Mesothelial cell of epicardium (in vitro differentiated cells): ENCODE measurements at regions not wholly inside any gene's neighbourhood (a gene's known extent, or its start where the extent isn't known, plus 50 kb on each side); places are given as distances from the start of the nearest gene placed in this dataset.

ENCODE experiments used
- DNase-seq, 2 experiments: peaks; one replicate each; pipeline ENCODE4 v3.0.0; 2021; ENCODE audit warnings: low spot score in 2 of 2; ENCODE audit not compliant: unreplicated experiment in 2 of 2
- H3K27ac Mint-ChIP-seq: 2 replicates; pipeline ENCODE4 v1.8.0; 2021; ENCODE audit warnings: mixed read lengths
- H3K27me3 Mint-ChIP-seq: 2 replicates; pipeline ENCODE4 v1.8.0; 2021; ENCODE audit warnings: low read depth, mixed read lengths
- H3K36me3 Mint-ChIP-seq: 2 replicates; pipeline ENCODE4 v1.8.0; 2021; ENCODE audit warnings: mixed read lengths
- H3K4me1 Mint-ChIP-seq: 2 replicates; pipeline ENCODE4 v1.8.0; 2021; ENCODE audit warnings: mixed read lengths
- H3K4me3 Mint-ChIP-seq: 2 replicates; pipeline ENCODE4 v1.8.0; 2021; ENCODE audit warnings: mild to moderate bottlenecking, moderate library complexity, mixed read lengths
- H3K9me3 Mint-ChIP-seq: 2 replicates; pipeline ENCODE4 v1.8.0; 2021; ENCODE audit warnings: mixed read lengths
- TF ChIP-seq, protein P1 (sequence below): fragments of 200-600 bp; sonication (generic); IDR thresholded peaks from one replicate; pipeline ENCODE4 v1.5.0; 2021; ENCODE audit warnings: antibody characterized with exemption; ENCODE audit not compliant: unreplicated experiment

- no peaks in the 10 kb centered on the region for H3K27me3 Mint-ChIP-seq
- peaks cover 15% of the 10 kb centered on the region for H3K9me3 Mint-ChIP-seq
- H3K27ac Mint-ChIP-seq: no peak overlapping the region
- no peaks in the 10 kb centered on the region for H3K36me3 Mint-ChIP-seq
- DNase-seq: no peak
- TF ChIP-seq, protein P1, sequence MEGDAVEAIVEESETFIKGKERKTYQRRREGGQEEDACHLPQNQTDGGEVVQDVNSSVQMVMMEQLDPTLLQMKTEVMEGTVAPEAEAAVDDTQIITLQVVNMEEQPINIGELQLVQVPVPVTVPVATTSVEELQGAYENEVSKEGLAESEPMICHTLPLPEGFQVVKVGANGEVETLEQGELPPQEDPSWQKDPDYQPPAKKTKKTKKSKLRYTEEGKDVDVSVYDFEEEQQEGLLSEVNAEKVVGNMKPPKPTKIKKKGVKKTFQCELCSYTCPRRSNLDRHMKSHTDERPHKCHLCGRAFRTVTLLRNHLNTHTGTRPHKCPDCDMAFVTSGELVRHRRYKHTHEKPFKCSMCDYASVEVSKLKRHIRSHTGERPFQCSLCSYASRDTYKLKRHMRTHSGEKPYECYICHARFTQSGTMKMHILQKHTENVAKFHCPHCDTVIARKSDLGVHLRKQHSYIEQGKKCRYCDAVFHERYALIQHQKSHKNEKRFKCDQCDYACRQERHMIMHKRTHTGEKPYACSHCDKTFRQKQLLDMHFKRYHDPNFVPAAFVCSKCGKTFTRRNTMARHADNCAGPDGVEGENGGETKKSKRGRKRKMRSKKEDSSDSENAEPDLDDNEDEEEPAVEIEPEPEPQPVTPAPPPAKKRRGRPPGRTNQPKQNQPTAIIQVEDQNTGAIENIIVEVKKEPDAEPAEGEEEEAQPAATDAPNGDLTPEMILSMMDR: no peak
- no peaks in the 10 kb centered on the region for H3K4me1 Mint-ChIP-seq
- no peak overlapping the region for H3K4me3 Mint-ChIP-seq
These were observed 701.0 kb downstream of the DCDC2C start for GRCh38 chr2:4404363-4404762.

DNA sequence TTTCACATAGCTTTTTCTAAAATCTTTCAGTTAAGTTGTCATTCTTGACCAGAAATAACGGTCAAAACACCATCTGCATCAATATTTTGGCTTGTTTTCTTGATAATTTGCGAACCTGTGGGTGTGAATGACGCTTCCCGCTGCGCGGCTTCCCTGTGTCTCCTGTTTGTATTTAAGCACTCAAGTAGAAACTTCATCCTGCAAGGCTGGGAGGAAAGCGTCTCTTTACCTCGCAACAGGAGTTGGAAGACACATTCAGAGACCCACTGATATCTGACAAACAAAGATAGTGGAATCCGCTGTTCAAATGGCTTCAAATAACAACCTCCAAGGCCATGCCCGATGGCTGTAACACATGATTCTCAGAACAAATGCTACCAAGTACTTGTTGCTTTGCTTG is 704.9 kb downstream of the DCDC2C start:
- Mint-ChIP-seq H3K36me3 (no peaks in the 10 kb centered on the region), H3K9me3 (no peaks in the 10 kb centered on the region), H3K4me3 (no peak overlapping the region), H3K27me3 (peaks cover 17% of the 10 kb centered on the region), H3K4me1 (no peaks in the 10 kb centered on the region), H3K27ac (no peak overlapping the region)
- no peak for DNase-seq
- TF ChIP-seq, protein P1: no peak

- Mint-ChIP-seq H3K4me3 (no peak overlapping the region), H3K4me1 (no peaks in the 10 kb centered on the region), H3K27me3 (peaks cover 20% of the 10 kb centered on the region), H3K36me3 (no peaks in the 10 kb centered on the region), H3K27ac (no peak overlapping the region), H3K9me3 (no peaks in the 10 kb centered on the region)
- no peak for DNase-seq
- TF ChIP-seq, protein P1: no peak
These were observed 709.3 kb downstream of the DCDC2C start for GRCh38 chr2:4412637-4413187.

GRCh38 chr2:4415171-4415570 is 711.8 kb downstream of the DCDC2C start:
- Mint-ChIP-seq H3K4me1 (peaks cover 2% of the 10 kb centered on the region), H3K9me3 (peaks cover 5% of the 10 kb centered on the region), H3K27ac (no peak overlapping the region), H3K36me3 (no peaks in the 10 kb centered on the region), H3K27me3 (peaks cover 28% of the 10 kb centered on the region), H3K4me3 (no peak overlapping the region)
- DNase-seq: no peak
- TF ChIP-seq, protein P1: no peak

DNA sequence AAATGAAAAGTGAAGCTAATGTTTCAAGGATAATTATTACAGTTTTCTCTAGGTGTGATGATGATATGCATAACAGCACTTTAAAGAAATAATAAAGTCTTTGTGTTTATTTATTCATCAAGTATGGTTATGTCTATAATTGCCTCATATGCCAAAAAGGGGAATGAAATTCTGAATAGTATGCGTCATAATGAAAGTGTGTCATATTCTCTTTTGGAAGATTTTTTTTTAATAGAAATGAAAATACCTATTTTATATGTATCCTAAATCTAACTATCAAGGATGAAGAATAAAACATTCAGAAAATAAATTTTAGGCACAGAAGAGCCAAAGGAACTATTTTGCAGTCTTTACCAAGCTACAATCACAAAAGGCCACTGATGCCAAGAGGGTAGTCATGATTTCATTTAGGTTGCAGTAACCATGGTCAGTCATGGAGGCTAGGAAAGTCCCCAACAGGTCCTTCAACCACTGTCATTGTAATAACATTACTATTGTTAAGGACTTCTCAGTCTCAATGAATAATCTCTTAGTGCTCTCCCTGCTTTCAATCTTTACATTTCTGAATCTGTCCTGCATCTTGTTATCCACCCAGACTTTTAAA is 712.5 kb downstream of the DCDC2C start:
- TF ChIP-seq, protein P1: no peak
- H3K4me1 Mint-ChIP-seq: peaks cover 4% of the 10 kb centered on the region
- no peak overlapping the region for H3K27ac Mint-ChIP-seq

DNA sequence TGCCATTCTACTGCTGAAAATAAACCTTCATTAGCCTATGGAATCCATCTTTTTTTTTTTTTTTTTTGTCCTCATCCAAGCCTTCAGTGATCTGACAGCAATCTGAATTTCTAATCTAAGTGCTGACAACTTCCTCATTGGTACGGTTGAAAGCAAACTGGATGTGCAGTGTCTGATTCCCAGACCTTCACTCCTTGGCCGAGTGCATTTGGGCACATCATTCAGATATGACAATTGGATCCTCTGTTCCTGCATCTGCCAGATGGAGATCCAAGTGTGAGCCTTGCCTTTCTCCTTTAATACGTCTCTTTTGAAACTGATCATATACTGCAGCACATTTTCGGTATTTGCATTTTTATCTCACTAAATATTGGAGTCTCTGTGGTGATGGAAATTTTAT is 713.1 kb downstream of the DCDC2C start:
- TF ChIP-seq, protein P1: no peak
- H3K4me3 Mint-ChIP-seq: no peak overlapping the region
- peaks cover 4% of the 10 kb centered on the region for H3K4me1 Mint-ChIP-seq
- peaks cover 5% of the 10 kb centered on the region for H3K9me3 Mint-ChIP-seq
- no peaks in the 10 kb centered on the region for H3K36me3 Mint-ChIP-seq
- DNase-seq: no peak
- H3K27me3 Mint-ChIP-seq: peaks cover 25% of the 10 kb centered on the region
- H3K27ac Mint-ChIP-seq: no peak overlapping the region

More for the DNA sequence above, 712.5 kb downstream of the DCDC2C start:
- Mint-ChIP-seq H3K9me3 (peaks cover 5% of the 10 kb centered on the region), H3K36me3 (no peaks in the 10 kb centered on the region), H3K4me3 (no peak overlapping the region), H3K27me3 (peaks cover 27% of the 10 kb centered on the region)
- DNase-seq: no peak
